HEK293 (cell line): ENCODE measurements at regions not wholly inside any gene's neighbourhood (a gene's known extent, or its start where the extent isn't known, plus 50 kb on each side); places are given as distances from the start of the nearest gene placed in this dataset.
"Not testable (repeated sequence)": the region's sequence is repeated elsewhere in the genome, so short reads cannot be mapped to it uniquely, and the experiment has no call there.

Experiments
- CTCF ChIA-PET: fragments of 350-600 bp; formaldehyde crosslinking; extraction: SDS; loops from one replicate; lab custom pipeline; 2021; ENCODE audit warnings: antibody characterized with exemption; lab: Yijun Ruan, JAX
- POLR2A ChIA-PET: fragments of 300-600 bp; formaldehyde crosslinking; extraction: SDS; loops from one replicate; lab custom pipeline; 2020; ENCODE audit warnings: antibody characterized with exemption, inconsistent platforms; lab: Yijun Ruan, JAX
- H3K27ac ChIP-seq: fragments of 200-500 bp; sonication (Bioruptor generic); 2 replicates; pipeline ENCODE4 v1.5.1; 2014; ENCODE audit warnings: low read depth, low read length, control low read depth, inconsistent platforms; ENCODE audit errors: extremely low read depth
- H3K36me3 ChIP-seq, 2 experiments: fragments of 200-500 bp in 1 of 2; sonication (Bioruptor generic) in 1 of 2; 1 replicate in 1 of 2; 2 replicates in 1 of 2; pipeline ENCODE4 v1.5.1; 2014 to 2017; ENCODE audit warnings: inconsistent platforms in 2 of 2, low read length in 2 of 2; ENCODE audit not compliant: control insufficient read depth in 2 of 2, insufficient read depth in 1 of 2
- H3K4me1 ChIP-seq: fragments of 200-500 bp; sonication (Bioruptor generic); 2 replicates; pipeline ENCODE4 v1.5.1; 2014; ENCODE audit warnings: mild to moderate bottlenecking, low read length, inconsistent platforms; ENCODE audit not compliant: control insufficient read depth, insufficient read depth
- H3K4me3 ChIP-seq: 2 replicates; pipeline ENCODE4 v1.5.1; 2011; ENCODE audit warnings: low read depth, mild to moderate bottlenecking, control low read depth, low read length, moderate library complexity
- H3K9me3 ChIP-seq: fragments of 200-500 bp; sonication (Bioruptor generic); 2 replicates; pipeline ENCODE4 v1.5.1; 2014; ENCODE audit warnings: low read depth, low read length, inconsistent platforms; ENCODE audit not compliant: control insufficient read depth, insufficient read depth

DNA sequence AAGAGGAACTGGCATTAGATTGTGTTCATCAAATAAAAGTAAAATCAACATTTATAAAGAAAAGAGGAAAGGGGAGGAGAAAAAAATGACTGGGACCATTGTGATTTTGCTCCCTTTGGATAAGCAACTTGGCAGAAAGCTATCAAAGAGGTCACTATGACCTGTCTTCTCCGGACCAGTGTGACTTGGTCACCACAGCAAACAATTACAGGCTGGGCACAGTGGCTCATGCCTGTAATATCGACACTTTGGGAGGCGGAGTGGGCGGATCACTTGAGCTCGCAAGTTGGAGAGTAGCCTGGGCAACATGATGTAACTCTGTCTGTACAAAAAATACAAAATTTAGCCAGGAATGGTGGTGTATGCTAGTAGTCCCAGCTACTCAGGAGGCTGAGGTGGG, 55.5 kb upstream of the PPIAL4F start:
- H3K4me3 ChIP-seq, H3K9me3 ChIP-seq, H3K27ac ChIP-seq, CTCF ChIA-PET, POLR2A ChIA-PET, H3K36me3 ChIP-seq, H3K4me1 ChIP-seq: not testable (repeated sequence)

DNA sequence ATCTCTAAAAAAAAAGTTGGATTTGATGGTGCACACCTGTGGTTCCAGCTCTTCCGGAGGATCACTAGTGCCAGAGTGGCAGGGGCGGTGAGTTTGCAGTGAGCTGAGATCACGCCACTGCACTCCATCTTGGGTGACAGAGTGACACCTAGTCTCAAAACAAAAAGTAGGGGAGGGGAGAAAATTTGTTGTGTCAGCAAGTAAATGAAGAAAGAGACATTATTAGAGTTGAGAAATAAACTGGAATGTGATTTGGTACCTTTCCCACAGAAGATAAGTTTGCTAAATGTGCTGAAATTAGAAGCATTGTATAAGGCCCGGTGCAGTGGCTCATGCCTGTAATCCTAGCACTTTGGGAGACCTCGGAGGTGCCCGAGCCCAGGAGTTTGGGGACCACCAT, 54.0 kb upstream of the PPIAL4F start:
- H3K36me3 ChIP-seq, H3K9me3 ChIP-seq, H3K4me1 ChIP-seq, POLR2A ChIA-PET, H3K27ac ChIP-seq, CTCF ChIA-PET, H3K4me3 ChIP-seq: not testable (repeated sequence)

DNA sequence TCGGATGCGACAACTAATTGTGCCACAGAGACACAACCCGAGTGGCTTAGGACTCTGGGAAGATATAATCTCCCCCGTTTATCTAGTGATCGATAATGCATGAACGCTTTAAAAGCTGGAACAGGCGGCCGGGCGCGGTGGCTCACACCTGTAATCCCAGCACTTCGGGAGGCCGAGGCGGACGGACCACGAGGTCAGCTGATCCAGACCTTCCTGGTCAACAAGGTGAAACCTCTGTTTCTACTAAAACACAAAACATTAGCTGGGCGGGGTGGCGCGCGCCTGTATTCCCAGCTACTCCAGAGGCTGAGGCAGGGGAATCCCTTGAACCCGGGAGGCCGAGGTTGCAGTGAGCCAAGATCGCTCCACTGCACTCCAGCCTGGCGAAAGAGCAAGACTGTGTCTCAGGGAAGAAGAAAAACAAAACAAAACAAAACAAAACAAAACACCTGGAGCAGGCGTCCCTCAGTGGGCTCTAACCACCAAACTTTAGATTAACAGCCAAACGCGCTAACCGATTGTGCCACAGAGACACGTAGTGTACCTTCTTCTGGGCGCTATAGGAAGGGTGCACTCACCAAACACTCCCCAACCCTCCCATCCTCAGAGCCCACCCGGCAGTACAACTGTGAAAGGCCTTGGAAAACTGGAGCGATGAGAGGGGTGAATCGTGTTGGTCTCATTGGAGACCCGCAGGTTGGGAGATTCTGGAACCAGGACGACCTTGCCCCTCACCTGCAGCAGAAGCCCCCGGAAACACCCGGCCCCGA, 53.3 kb upstream of the PPIAL4F start:
- H3K4me1 ChIP-seq, CTCF ChIA-PET, H3K36me3 ChIP-seq: not testable (repeated sequence)

More for the DNA sequence above, 53.3 kb upstream of the PPIAL4F start:
- POLR2A ChIA-PET, H3K9me3 ChIP-seq, H3K27ac ChIP-seq, H3K4me3 ChIP-seq: not testable (repeated sequence)
